ENCODE measurements at regions not wholly inside any gene's neighbourhood (a gene's known extent, or its start where the extent isn't known, plus 50 kb on each side); places are given as distances from the start of the nearest gene placed in this dataset.

- Mint-ChIP-seq H3K4me3 (no peak overlapping the region), H3K4me1 (no peaks in the 10 kb centered on the region), H3K27me3 (ENCODE audit: low read depth) (peaks cover 17% of the 10 kb centered on the region), H3K36me3 (ENCODE audit: low read depth) (no peaks in the 10 kb centered on the region), H3K9me3 (no peaks in the 10 kb centered on the region), H3K27ac (no peak overlapping the region)
- TF ChIP-seq CTCF (IDR thresholded peaks at IDR 0.05; ENCODE audit: unreplicated experiment in 3 of 3): no peak
Observed at GRCh38 chr2:128573531-128573930, 254.9 kb upstream of the HS6ST1 start.

GRCh38 chr2:128577141-128577930, 258.7 kb upstream of the HS6ST1 start:
- no peaks in the 10 kb centered on the region for H3K9me3 Mint-ChIP-seq
- H3K27ac Mint-ChIP-seq: no peak overlapping the region
- no peaks in the 10 kb centered on the region for H3K4me1 Mint-ChIP-seq
- no peak overlapping the region for H3K4me3 Mint-ChIP-seq
- TF ChIP-seq CTCF (IDR thresholded peaks at IDR 0.05; ENCODE audit: unreplicated experiment in 3 of 3): no peak
- H3K27me3 Mint-ChIP-seq (ENCODE audit: low read depth): peaks cover 17% of the 10 kb centered on the region
- no peaks in the 10 kb centered on the region for H3K36me3 Mint-ChIP-seq (ENCODE audit: low read depth)

GRCh38 chr2:128578406-128579390, 260.0 kb upstream of the HS6ST1 start:
- no peaks in the 10 kb centered on the region for H3K36me3 Mint-ChIP-seq (ENCODE audit: low read depth)
- H3K27me3 Mint-ChIP-seq (ENCODE audit: low read depth): peaks cover 9% of the 10 kb centered on the region
- H3K27ac Mint-ChIP-seq: no peak overlapping the region
- TF ChIP-seq CTCF (IDR thresholded peaks at IDR 0.05; ENCODE audit: unreplicated experiment in 3 of 3): no peak
- H3K4me1 Mint-ChIP-seq: no peaks in the 10 kb centered on the region
- no peaks in the 10 kb centered on the region for H3K9me3 Mint-ChIP-seq
- H3K4me3 Mint-ChIP-seq: no peak overlapping the region

GRCh38 chr2:128579825-128580224, 261.2 kb upstream of the HS6ST1 start:
- Mint-ChIP-seq H3K4me3 (no peak overlapping the region), H3K27ac (no peak overlapping the region), H3K4me1 (no peaks in the 10 kb centered on the region), H3K9me3 (peaks cover 3% of the 10 kb centered on the region), H3K27me3 (ENCODE audit: low read depth) (peaks cover 9% of the 10 kb centered on the region), H3K36me3 (ENCODE audit: low read depth) (no peaks in the 10 kb centered on the region)
- no peak for TF ChIP-seq CTCF (IDR thresholded peaks at IDR 0.05; ENCODE audit: unreplicated experiment in 3 of 3)

GRCh38 chr2:128580988-128581848, 262.6 kb upstream of the HS6ST1 start:
- peaks cover 4% of the 10 kb centered on the region for H3K27me3 Mint-ChIP-seq (ENCODE audit: low read depth)
- TF ChIP-seq CTCF (IDR thresholded peaks at IDR 0.05; ENCODE audit: unreplicated experiment in 3 of 3): no peak
- peaks cover 8% of the 10 kb centered on the region for H3K9me3 Mint-ChIP-seq
- no peaks in the 10 kb centered on the region for H3K36me3 Mint-ChIP-seq (ENCODE audit: low read depth)
- H3K4me3 Mint-ChIP-seq: no peak overlapping the region
- no peaks in the 10 kb centered on the region for H3K4me1 Mint-ChIP-seq
- no peak overlapping the region for H3K27ac Mint-ChIP-seq

Data from nephron (organoid).